ENCODE measurements at regions not wholly inside any gene's neighbourhood (a gene's known extent, or its start where the extent isn't known, plus 50 kb on each side); places are given as distances from the start of the nearest gene placed in this dataset.
"Not testable (repeated sequence)": the region's sequence is repeated elsewhere in the genome, so short reads cannot be mapped to it uniquely, and the experiment has no call there.

GRCh38 chr15:36050899-36051298 lies 504.9 kb upstream of the DPH6 start:
- H3K36me3 ChIP-seq = no peaks in the 10 kb centered on the region
- H3K9me3 ChIP-seq = no peaks in the 10 kb centered on the region
- no peaks in the 10 kb centered on the region for H3K4me1 ChIP-seq
- H3K27me3 ChIP-seq = no peaks in the 10 kb centered on the region
- DNase-seq (no peak), ATAC-seq (no peak)
- no peak for TF ChIP-seq CTCF (IDR thresholded peaks at IDR 0.05)
- no peak overlapping the region for H3K27ac ChIP-seq
- intact Hi-C loops (cut with DNase I) = no loop called here
- H3K4me3 ChIP-seq = no peak overlapping the region

- H3K27ac ChIP-seq; H3K4me3 ChIP-seq; ATAC-seq; H3K36me3 ChIP-seq; H3K4me1 ChIP-seq; DNase-seq; H3K9me3 ChIP-seq; H3K27me3 ChIP-seq; intact Hi-C loops (cut with DNase I): not testable (repeated sequence)
Measured at GRCh38 chr15:36052641-36053040, 506.7 kb upstream of the DPH6 start.

- no peaks in the 10 kb centered on the region for H3K9me3 ChIP-seq
- no peak for TF ChIP-seq CTCF (IDR thresholded peaks at IDR 0.05)
- intact Hi-C loops (cut with DNase I) = no loop called here
Measured at GRCh38 chr15:36053746-36054145, 507.8 kb upstream of the DPH6 start.

GRCh38 chr15:36059596-36059995 lies 513.6 kb upstream of the DPH6 start:
- TF ChIP-seq CTCF (IDR thresholded peaks at IDR 0.05) = no peak
- DNase-seq (no peak), ATAC-seq (no peak)
- intact Hi-C loops (cut with DNase I) = no loop called here
- Histone ChIP-seq H3K9me3 (no peaks in the 10 kb centered on the region), H3K27me3 (no peaks in the 10 kb centered on the region), H3K4me1 (no peaks in the 10 kb centered on the region), H3K4me3 (no peak overlapping the region), H3K27ac (no peak overlapping the region), H3K36me3 (no peaks in the 10 kb centered on the region)

More at GRCh38 chr15:36053746-36054145, 507.8 kb upstream of the DPH6 start:
- H3K36me3 ChIP-seq = no peaks in the 10 kb centered on the region
- ATAC-seq (no peak), DNase-seq (no peak)
- H3K4me3 ChIP-seq = no peak overlapping the region
- H3K4me1 ChIP-seq = no peaks in the 10 kb centered on the region
- no peak overlapping the region for H3K27ac ChIP-seq
- H3K27me3 ChIP-seq = no peaks in the 10 kb centered on the region

GRCh38 chr15:36062357-36062756 lies 516.4 kb upstream of the DPH6 start:
- no peaks in the 10 kb centered on the region for H3K4me1 ChIP-seq
- TF ChIP-seq CTCF (IDR thresholded peaks at IDR 0.05) = no peak
- ATAC-seq = no peak
- no peaks in the 10 kb centered on the region for H3K27me3 ChIP-seq
- intact Hi-C loops (cut with DNase I) = no loop called here
- no peak overlapping the region for H3K27ac ChIP-seq
- no peak for DNase-seq
- no peak overlapping the region for H3K4me3 ChIP-seq
- peaks cover 0 to 7% of the 10 kb centered on the region in 2 donors for H3K9me3 ChIP-seq
- H3K36me3 ChIP-seq = no peaks in the 10 kb centered on the region

GRCh38 chr15:36066757-36067156 lies 512.7 kb upstream of the CDIN1 start:
- Histone ChIP-seq H3K27me3 (no peaks in the 10 kb centered on the region), H3K9me3 (peaks cover 0 to 8% of the 10 kb centered on the region in 2 donors), H3K27ac (no peak overlapping the region), H3K36me3 (no peaks in the 10 kb centered on the region), H3K4me3 (no peak overlapping the region), H3K4me1 (no peaks in the 10 kb centered on the region)
- ATAC-seq = no peak
- peak in 1 of 4 donors; percentile 37 for DNase-seq
- intact Hi-C loops (cut with DNase I) = no loop called here
- no peak for TF ChIP-seq CTCF (IDR thresholded peaks at IDR 0.05)
